ENCODE measurements at regions not wholly inside any gene's neighbourhood (a gene's known extent, or its start where the extent isn't known, plus 50 kb on each side); places are given as distances from the start of the nearest gene placed in this dataset.

DNA sequence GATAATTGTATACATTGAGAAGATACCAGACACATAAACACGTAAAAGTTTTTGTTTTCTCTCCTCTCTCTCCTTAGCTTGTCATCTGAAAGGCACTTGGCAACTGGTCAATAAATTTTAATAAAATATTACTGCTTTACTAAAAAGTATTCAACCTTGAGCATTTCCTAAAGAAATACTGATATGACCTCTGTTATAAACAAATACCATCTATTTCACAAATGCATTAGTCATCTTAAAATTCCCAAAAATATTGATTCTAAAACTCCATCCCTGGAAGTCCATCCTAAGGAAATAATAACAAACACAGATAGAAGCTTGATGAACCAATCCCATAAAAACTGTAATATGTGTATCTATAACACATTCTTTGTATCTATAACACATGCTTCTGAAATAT is 483.2 kb downstream of the TLR4 start:
- TF ChIP-seq EZH2 (IDR thresholded peaks at IDR 0.05; ENCODE audit: low read length) (no peak), CTCF (optimal IDR thresholded peaks at IDR 0.05 in 1 of 3, IDR thresholded peaks at IDR 0.05 in 1 of 3, conservative IDR thresholded peaks at IDR 0.05 in 1 of 3; ENCODE audit: extremely low read depth in 1 of 3, insufficient read depth in 2 of 3, low read length in 3 of 3) (no peak)
